ENCODE measurements at regions not wholly inside any gene's neighbourhood (a gene's known extent, or its start where the extent isn't known, plus 50 kb on each side); places are given as distances from the start of the nearest gene placed in this dataset.

DNA sequence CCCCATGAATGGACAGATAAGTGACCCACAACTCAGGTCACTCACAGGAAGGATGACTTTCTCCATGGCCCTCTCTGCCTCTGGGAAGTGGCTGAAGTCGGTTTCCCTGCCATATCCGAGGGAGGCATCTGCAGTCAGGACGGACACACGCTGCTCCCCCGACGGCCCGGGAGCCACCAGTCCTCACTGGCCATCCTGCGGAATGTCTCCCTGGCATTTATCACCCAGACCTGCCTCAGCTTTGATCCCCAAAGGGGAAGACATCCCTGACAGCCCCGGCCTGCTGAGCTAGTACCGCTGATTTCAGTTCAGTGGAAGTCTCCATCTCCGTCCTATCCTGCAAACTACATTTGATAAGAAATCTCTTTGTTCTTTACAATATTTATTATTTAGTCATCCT is 339.5 kb upstream of the MKI67 start:
- Histone ChIP-seq H3K4me2 (ENCODE audit: low read length) (no peak overlapping the region), H3K4me1 (ENCODE audit: insufficient read depth, low read length) (no peaks in the 10 kb centered on the region), H3K9me2 (replicated peaks; ENCODE audit: low read length) (no peaks in the 10 kb centered on the region), H3K9me3 (ENCODE audit: low read length) (no peaks in the 10 kb centered on the region), H3K4me3 (ENCODE audit: low read length) (no peak overlapping the region), H3K79me2 (ENCODE audit: low read length) (no peaks in the 10 kb centered on the region), H3K36me3 (ENCODE audit: low read depth, low read length) (no peaks in the 10 kb centered on the region), H2AFZ (ENCODE audit: low read length) (no peak overlapping the region), H3K27me3 (ENCODE audit: low read length) (no peaks in the 10 kb centered on the region), H4K20me1 (ENCODE audit: low read length) (no peaks in the 10 kb centered on the region), H3F3A (ENCODE audit: low read length, unreplicated experiment) (no peaks in the 10 kb centered on the region), H3K27ac (ENCODE audit: low read length) (no peak overlapping the region), H3K9ac (ENCODE audit: low read length) (no peak overlapping the region)
- intact Hi-C loops (cut with micrococcal nuclease), result no loop called here
- BruUV-seq (replicated peaks), result no TSS peak
- no peak for DNase-seq
- ChIA-PET CTCF (no interaction called here), POLR2A (ENCODE audit: unreplicated experiment) (no interaction called here)
- TF ChIP-seq EZH2phosphoT487 (IDR thresholded peaks at IDR 0.05; ENCODE audit: borderline replicate concordance, low read length) (no peak), EZH2 (IDR thresholded peaks at IDR 0.05; ENCODE audit: low read length, unreplicated experiment) (no peak), CTCF (conservative IDR thresholded peaks at IDR 0.05; ENCODE audit: low read depth, low read length) (no peak)
- no peak for ATAC-seq

DNA sequence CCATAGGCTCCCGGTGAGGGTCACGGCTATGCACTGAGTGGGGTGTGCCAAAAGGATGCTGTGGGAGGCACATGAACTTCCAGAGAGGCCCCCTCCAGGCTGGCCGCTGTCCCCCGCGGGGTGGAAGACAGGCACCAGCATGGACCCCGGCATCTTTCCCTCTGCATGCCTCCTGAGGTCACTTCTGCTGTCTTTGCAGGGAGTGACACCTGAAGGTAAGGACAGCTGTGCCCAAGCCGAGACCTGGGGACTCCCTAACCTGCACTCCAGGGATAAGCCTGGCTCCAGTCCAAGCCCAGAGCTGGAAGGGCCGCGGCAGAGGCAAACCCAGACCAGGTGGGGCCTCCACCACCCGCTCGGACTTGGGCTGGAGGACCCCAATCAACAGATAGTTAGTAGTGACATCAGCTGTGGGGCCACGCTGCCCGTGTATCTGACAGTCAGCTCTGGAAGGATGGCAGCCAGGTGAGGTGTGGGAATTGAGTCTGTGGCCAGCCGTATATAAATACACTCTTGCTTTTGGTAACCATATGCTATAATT is 340.7 kb upstream of the MKI67 start:
- no peak for TF ChIP-seq EZH2 (IDR thresholded peaks at IDR 0.05; ENCODE audit: low read length, unreplicated experiment)
- no peak for TF ChIP-seq CTCF (conservative IDR thresholded peaks at IDR 0.05; ENCODE audit: low read depth, low read length)
- TF ChIP-seq EZH2phosphoT487 (IDR thresholded peaks at IDR 0.05; ENCODE audit: borderline replicate concordance, low read length), result no peak
- Histone ChIP-seq H3K4me3 (ENCODE audit: low read length) (no peak overlapping the region), H3F3A (ENCODE audit: low read length, unreplicated experiment) (no peaks in the 10 kb centered on the region), H3K4me1 (ENCODE audit: insufficient read depth, low read length) (no peaks in the 10 kb centered on the region), H4K20me1 (ENCODE audit: low read length) (no peaks in the 10 kb centered on the region), H2AFZ (ENCODE audit: low read length) (no peak overlapping the region), H3K27ac (ENCODE audit: low read length) (no peak overlapping the region), H3K9ac (ENCODE audit: low read length) (no peak overlapping the region), H3K36me3 (ENCODE audit: low read depth, low read length) (no peaks in the 10 kb centered on the region), H3K4me2 (ENCODE audit: low read length) (no peak overlapping the region), H3K9me3 (ENCODE audit: low read length) (no peaks in the 10 kb centered on the region), H3K79me2 (ENCODE audit: low read length) (no peaks in the 10 kb centered on the region), H3K9me2 (replicated peaks; ENCODE audit: low read length) (no peaks in the 10 kb centered on the region), H3K27me3 (ENCODE audit: low read length) (no peaks in the 10 kb centered on the region)
- no TSS peak for BruUV-seq (replicated peaks)
- ChIA-PET POLR2A (ENCODE audit: unreplicated experiment) (no interaction called here), CTCF (no interaction called here)
- intact Hi-C loops (cut with micrococcal nuclease), result no loop called here
- no peak for DNase-seq
- no peak for ATAC-seq

- BruUV-seq (replicated peaks), result no TSS peak
- Histone ChIP-seq H3F3A (ENCODE audit: low read length, unreplicated experiment) (no peaks in the 10 kb centered on the region), H2AFZ (ENCODE audit: low read length) (no peak overlapping the region), H3K9ac (ENCODE audit: low read length) (no peak overlapping the region), H3K36me3 (ENCODE audit: low read depth, low read length) (no peaks in the 10 kb centered on the region), H3K4me3 (ENCODE audit: low read length) (no peak overlapping the region), H3K4me2 (ENCODE audit: low read length) (no peak overlapping the region), H3K79me2 (ENCODE audit: low read length) (no peaks in the 10 kb centered on the region), H3K27ac (ENCODE audit: low read length) (no peak overlapping the region), H3K27me3 (ENCODE audit: low read length) (no peaks in the 10 kb centered on the region), H4K20me1 (ENCODE audit: low read length) (no peaks in the 10 kb centered on the region), H3K9me3 (ENCODE audit: low read length) (no peaks in the 10 kb centered on the region), H3K9me2 (replicated peaks; ENCODE audit: low read length) (no peaks in the 10 kb centered on the region), H3K4me1 (ENCODE audit: insufficient read depth, low read length) (no peaks in the 10 kb centered on the region)
- intact Hi-C loops (cut with micrococcal nuclease), result no loop called here
- TF ChIP-seq EZH2 (IDR thresholded peaks at IDR 0.05; ENCODE audit: low read length, unreplicated experiment) (no peak), EZH2phosphoT487 (IDR thresholded peaks at IDR 0.05; ENCODE audit: borderline replicate concordance, low read length) (no peak), CTCF (conservative IDR thresholded peaks at IDR 0.05; ENCODE audit: low read depth, low read length) (no peak)
- ATAC-seq (no peak), DNase-seq (no peak)
- POLR2A ChIA-PET (ENCODE audit: unreplicated experiment), result no interaction called here
- CTCF ChIA-PET, result no interaction called here
Observed at GRCh38 chr10:128468462-128468861, 342.2 kb upstream of the MKI67 start.

Measured in PC-3 (cell line).